ENCODE measurements at regions not wholly inside any gene's neighbourhood (a gene's known extent, or its start where the extent isn't known, plus 50 kb on each side); places are given as distances from the start of the nearest gene placed in this dataset.

DNA sequence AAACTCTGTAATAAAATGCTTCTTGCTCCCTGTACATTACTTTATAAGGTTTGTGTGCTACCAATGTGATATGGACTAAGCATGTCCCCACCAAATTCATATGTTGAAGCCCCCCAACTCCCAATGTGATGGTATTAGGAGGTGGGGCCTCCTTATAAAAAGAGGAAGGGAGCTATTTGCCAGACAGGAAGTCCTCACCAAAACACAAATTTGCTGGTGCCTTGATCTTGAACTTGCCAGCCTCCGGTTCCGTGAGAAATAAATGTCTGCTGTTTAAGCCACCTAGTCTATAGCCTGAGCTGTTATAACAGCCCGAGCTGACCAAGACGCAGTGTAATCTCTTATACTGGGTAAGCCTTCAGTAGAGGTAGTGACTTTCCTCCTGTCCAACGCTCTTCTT is 114.5 kb downstream of the INHBA start (continued):
- TF ChIP-seq, protein P1, sequence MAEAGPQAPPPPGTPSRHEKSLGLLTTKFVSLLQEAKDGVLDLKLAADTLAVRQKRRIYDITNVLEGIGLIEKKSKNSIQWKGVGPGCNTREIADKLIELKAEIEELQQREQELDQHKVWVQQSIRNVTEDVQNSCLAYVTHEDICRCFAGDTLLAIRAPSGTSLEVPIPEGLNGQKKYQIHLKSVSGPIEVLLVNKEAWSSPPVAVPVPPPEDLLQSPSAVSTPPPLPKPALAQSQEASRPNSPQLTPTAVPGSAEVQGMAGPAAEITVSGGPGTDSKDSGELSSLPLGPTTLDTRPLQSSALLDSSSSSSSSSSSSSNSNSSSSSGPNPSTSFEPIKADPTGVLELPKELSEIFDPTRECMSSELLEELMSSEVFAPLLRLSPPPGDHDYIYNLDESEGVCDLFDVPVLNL (IDR thresholded peaks at IDR 0.05; ENCODE audit: low read depth, low read length) = no peak
- TF ChIP-seq, protein P2, sequence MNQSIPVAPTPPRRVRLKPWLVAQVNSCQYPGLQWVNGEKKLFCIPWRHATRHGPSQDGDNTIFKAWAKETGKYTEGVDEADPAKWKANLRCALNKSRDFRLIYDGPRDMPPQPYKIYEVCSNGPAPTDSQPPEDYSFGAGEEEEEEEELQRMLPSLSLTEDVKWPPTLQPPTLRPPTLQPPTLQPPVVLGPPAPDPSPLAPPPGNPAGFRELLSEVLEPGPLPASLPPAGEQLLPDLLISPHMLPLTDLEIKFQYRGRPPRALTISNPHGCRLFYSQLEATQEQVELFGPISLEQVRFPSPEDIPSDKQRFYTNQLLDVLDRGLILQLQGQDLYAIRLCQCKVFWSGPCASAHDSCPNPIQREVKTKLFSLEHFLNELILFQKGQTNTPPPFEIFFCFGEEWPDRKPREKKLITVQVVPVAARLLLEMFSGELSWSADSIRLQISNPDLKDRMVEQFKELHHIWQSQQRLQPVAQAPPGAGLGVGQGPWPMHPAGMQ (IDR thresholded peaks at IDR 0.05; ENCODE audit: borderline replicate concordance) = no peak
- TF ChIP-seq NFIC (IDR thresholded peaks at IDR 0.05; ENCODE audit: low read depth, low read length) (no peak), CHD2 (IDR thresholded peaks at IDR 0.05; ENCODE audit: borderline replicate concordance, low read depth, low read length) (no peak)

DNA sequence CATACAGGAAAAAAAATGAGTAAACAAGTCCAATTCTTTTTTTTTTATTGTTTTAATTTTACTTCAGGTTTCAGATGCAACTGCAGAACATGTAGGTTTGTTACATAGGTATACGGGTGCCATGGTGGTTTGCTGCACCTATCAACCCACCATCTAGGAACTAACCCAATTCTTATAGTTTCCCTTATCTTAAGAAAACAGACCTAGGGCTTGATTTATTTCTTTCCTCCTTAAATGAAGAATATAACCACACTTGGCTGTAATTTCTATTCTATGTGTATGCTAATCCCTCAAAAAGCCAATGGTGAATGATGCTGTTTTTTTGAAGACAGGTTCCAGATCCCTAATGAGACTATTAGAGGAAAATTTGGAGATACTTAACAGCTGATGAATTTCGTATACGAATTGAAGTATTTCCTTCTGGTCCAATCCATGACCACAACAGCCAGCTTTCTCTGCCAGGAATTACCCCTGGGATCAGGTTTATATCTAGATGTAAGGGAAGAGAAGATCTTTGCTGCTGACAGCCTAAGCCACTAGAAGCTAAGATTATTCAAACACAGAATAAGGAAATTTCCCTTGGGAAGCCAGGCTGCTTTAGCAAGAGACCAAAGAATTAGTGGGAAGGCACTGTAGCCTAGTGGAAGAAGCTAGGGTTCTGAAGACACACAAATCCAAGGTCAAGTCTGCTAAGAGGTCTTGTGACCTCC is 115.8 kb downstream of the INHBA start:
- WGBS (ENCODE audit: insufficient coverage, insufficient replicate concordance, low lambda C conversion rate, missing lambda C conversion rate) = 28% methylated on average over 3 of the region's 3 CpGs
- intact Hi-C loops (cut with micrococcal nuclease; ENCODE audit: unreplicated experiment) (no loop called here), in situ Hi-C loops (cut with MboI) (no loop called here)
- H3K4me1 ChIP-seq (ENCODE audit: control insufficient read depth, insufficient read depth, low read length) = no peaks in the 10 kb centered on the region
- ChIA-PET CTCF (no interaction called here), RAD21 (ENCODE audit: unreplicated experiment) (no interaction called here), POLR2A (no interaction called here), SMC1A (ENCODE audit: uncharacterized antibody, unreplicated experiment) (interaction anchor here (0.7 kb wide), 1 partner anchor 13 kb away, joined by 3 read pairs; no protein-coding TSS in a partner anchor)
- H3K79me2 ChIP-seq (ENCODE audit: control insufficient read depth, insufficient read depth, low read length) = no peaks in the 10 kb centered on the region
- H3K9me3 ChIP-seq (replicated peaks; ENCODE audit: control insufficient read depth, insufficient read depth, low read length) = no peaks in the 10 kb centered on the region
- no peak overlapping the region for H3K4me2 ChIP-seq (ENCODE audit: control insufficient read depth, insufficient read depth)
- FAIRE-seq = no peak
- no peak for ATAC-seq
- BruUV-seq (replicated peaks) = no TSS peak
- H3K27me3 ChIP-seq (replicated peaks in 1 of 2; ENCODE audit: control insufficient read depth in 2 of 2, insufficient read depth in 2 of 2, low read length in 1 of 2) = no peaks in the 10 kb centered on the region
- DNase-seq (ENCODE audit: low read depth, low spot score) = no peak
- no peak overlapping the region for H2AFZ ChIP-seq (ENCODE audit: control insufficient read depth, low read depth, low read length)
- H3K9ac ChIP-seq (ENCODE audit: control insufficient read depth, insufficient read depth, low read length) = no peak overlapping the region
- no peak overlapping the region for H3K27ac ChIP-seq (ENCODE audit: control insufficient read depth, insufficient read depth)
- H3K36me3 ChIP-seq (ENCODE audit: control insufficient read depth in 2 of 2, insufficient read depth in 2 of 2, low read length in 1 of 2) = no peaks in the 10 kb centered on the region
- H3K4me3 ChIP-seq = no peak overlapping the region
- no peaks in the 10 kb centered on the region for H4K20me1 ChIP-seq (ENCODE audit: control insufficient read depth, insufficient read depth)
- TF ChIP-seq SREBF2 (IDR thresholded peaks at IDR 0.05; ENCODE audit: low read length) = no peak
- TF ChIP-seq EP300 (IDR thresholded peaks at IDR 0.05; ENCODE audit: borderline replicate concordance in 1 of 2, control insufficient read depth in 1 of 2, low read depth in 2 of 2, low read length in 2 of 2) = no peak
- TF ChIP-seq CBX3 (IDR thresholded peaks at IDR 0.05; ENCODE audit: borderline replicate concordance, low read depth) = no peak
- no peak for TF ChIP-seq SUPT20H (IDR thresholded peaks at IDR 0.05; ENCODE audit: borderline replicate concordance, control insufficient read depth, low read depth, low read length)
- TF ChIP-seq BRCA1 (IDR thresholded peaks at IDR 0.05; ENCODE audit: low read depth, low read length) = no peak
- no peak for TF ChIP-seq SP1 (IDR thresholded peaks at IDR 0.05; ENCODE audit: low read depth, low read length)
- TF ChIP-seq, protein P3, sequence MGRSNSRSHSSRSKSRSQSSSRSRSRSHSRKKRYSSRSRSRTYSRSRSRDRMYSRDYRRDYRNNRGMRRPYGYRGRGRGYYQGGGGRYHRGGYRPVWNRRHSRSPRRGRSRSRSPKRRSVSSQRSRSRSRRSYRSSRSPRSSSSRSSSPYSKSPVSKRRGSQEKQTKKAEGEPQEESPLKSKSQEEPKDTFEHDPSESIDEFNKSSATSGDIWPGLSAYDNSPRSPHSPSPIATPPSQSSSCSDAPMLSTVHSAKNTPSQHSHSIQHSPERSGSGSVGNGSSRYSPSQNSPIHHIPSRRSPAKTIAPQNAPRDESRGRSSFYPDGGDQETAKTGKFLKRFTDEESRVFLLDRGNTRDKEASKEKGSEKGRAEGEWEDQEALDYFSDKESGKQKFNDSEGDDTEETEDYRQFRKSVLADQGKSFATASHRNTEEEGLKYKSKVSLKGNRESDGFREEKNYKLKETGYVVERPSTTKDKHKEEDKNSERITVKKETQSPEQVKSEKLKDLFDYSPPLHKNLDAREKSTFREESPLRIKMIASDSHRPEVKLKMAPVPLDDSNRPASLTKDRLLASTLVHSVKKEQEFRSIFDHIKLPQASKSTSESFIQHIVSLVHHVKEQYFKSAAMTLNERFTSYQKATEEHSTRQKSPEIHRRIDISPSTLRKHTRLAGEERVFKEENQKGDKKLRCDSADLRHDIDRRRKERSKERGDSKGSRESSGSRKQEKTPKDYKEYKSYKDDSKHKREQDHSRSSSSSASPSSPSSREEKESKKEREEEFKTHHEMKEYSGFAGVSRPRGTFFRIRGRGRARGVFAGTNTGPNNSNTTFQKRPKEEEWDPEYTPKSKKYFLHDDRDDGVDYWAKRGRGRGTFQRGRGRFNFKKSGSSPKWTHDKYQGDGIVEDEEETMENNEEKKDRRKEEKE (IDR thresholded peaks at IDR 0.05) = no peak

All from GM12878 (cell line).